ENCODE measurements at regions not wholly inside any gene's neighbourhood (a gene's known extent, or its start where the extent isn't known, plus 50 kb on each side); places are given as distances from the start of the nearest gene placed in this dataset.

- TF ChIP-seq CTCF (IDR thresholded peaks at IDR 0.05; ENCODE audit: low read depth, low read length, missing input control) (no peak), EGR1 (IDR thresholded peaks at IDR 0.05; ENCODE audit: low read depth in 2 of 2) (no peak)
Measured at GRCh38 chr3:182138393-182138792, 426.7 kb downstream of the SOX2 start.
